GM12878 (cell line): ENCODE measurements at regions not wholly inside any gene's neighbourhood (a gene's known extent, or its start where the extent isn't known, plus 50 kb on each side); places are given as distances from the start of the nearest gene placed in this dataset.

ENCODE experiments used
- ATAC-seq: fragments of 200-7000 bp; cut with Tn5 transposase; 3 replicates; pipeline ENCODE4 v1.9.1; 2020; ENCODE audit warnings: mild to moderate bottlenecking, moderate library complexity
- BruUV-seq: library from RNA; stranded (reverse); fragments of 400-500 nt; replicated peaks from 2 replicates; lab custom pipeline; 2021; lab: Mats Ljungman, UMichigan
- CTCF ChIA-PET: fragments of 300-600 bp; sonication (Branson Sonifier 250); formaldehyde crosslinking; extraction: SDS; loops from one replicate; lab custom pipeline; 2021; ENCODE audit warnings: inconsistent platforms; lab: Yijun Ruan, JAX
- POLR2A ChIA-PET: fragments of 350-600 bp; formaldehyde crosslinking; extraction: SDS; loops from one replicate; lab custom pipeline; 2021; ENCODE audit warnings: inconsistent platforms; lab: Charles Lee
- RAD21 ChIA-PET: fragments of 300-600 bp; sonication (Branson Sonifier 250); formaldehyde crosslinking; loops from one replicate; lab custom pipeline; 2023; ENCODE audit warnings: antibody characterized with exemption; ENCODE audit not compliant: unreplicated experiment; lab: Charles Lee
- SMC1A ChIA-PET: fragments of 300-600 bp; sonication (Branson Sonifier 250); formaldehyde crosslinking; loops from one replicate; lab custom pipeline; 2023; ENCODE audit not compliant: unreplicated experiment, uncharacterized antibody; lab: Charles Lee
- DNase-seq: peaks from one replicate; pipeline ENCODE4 v3.0.0-alpha.2; 2011; ENCODE audit warnings: low read depth, low spot score
- FAIRE-seq: peaks from 3 replicates; lab custom pipeline; 2011; peaks lifted over from hg19 to GRCh38; lab: Jason Lieb, UNC
- H2AFZ ChIP-seq: 2 replicates; pipeline ENCODE4 v1.6.0; 2011; ENCODE audit warnings: low read depth, low read length, control low read depth; ENCODE audit not compliant: control insufficient read depth
- H3K27ac ChIP-seq: 2 replicates; pipeline ENCODE4 v1.5.1; 2011; ENCODE audit warnings: control low read depth; ENCODE audit not compliant: control insufficient read depth, insufficient read depth
- H3K27me3 ChIP-seq, 2 experiments: replicated peaks in 1 of 2; 2 replicates each; pipeline versions ENCODE4 v1.6.0 to v1.6.1; 2011; ENCODE audit warnings: low read length in 1 of 2; ENCODE audit not compliant: control insufficient read depth in 2 of 2, insufficient read depth in 2 of 2
- H3K36me3 ChIP-seq, 2 experiments: 2 replicates each; pipeline ENCODE4 v1.5.1; 2011; ENCODE audit warnings: low read length in 1 of 2; ENCODE audit not compliant: control insufficient read depth in 2 of 2, insufficient read depth in 2 of 2
- H3K4me1 ChIP-seq: 2 replicates; pipeline ENCODE4 v1.6.1; 2011; ENCODE audit warnings: mild to moderate bottlenecking, low read length, moderate library complexity, mixed read lengths; ENCODE audit not compliant: control insufficient read depth, insufficient read depth
- H3K4me2 ChIP-seq: 2 replicates; pipeline ENCODE4 v1.6.0; 2011; ENCODE audit warnings: control low read depth; ENCODE audit not compliant: control insufficient read depth, insufficient read depth
- H3K4me3 ChIP-seq: fragments of 200-600 bp; sonication (generic); 2 replicates; pipeline ENCODE4 v1.5.1; 2016
- H3K79me2 ChIP-seq: 2 replicates; pipeline ENCODE4 v1.6.0; 2011; ENCODE audit warnings: low read length; ENCODE audit not compliant: control insufficient read depth, insufficient read depth
- H3K9ac ChIP-seq: 2 replicates; pipeline ENCODE4 v1.8.0; 2011; ENCODE audit warnings: low read length, control low read depth, mixed read lengths; ENCODE audit not compliant: control insufficient read depth, insufficient read depth
- H3K9me3 ChIP-seq: replicated peaks from 3 replicates; pipeline ENCODE4 v1.5.1; 2011; ENCODE audit warnings: mild to moderate bottlenecking, low read length; ENCODE audit not compliant: control insufficient read depth, insufficient read depth
- H4K20me1 ChIP-seq: 2 replicates; pipeline ENCODE4 v1.6.0; 2011; ENCODE audit not compliant: control insufficient read depth, insufficient read depth
- CBFB ChIP-seq: IDR thresholded peaks from 2 replicates; pipeline ENCODE4 v1.6.1; 2016; ENCODE audit warnings: antibody characterized with exemption, low read depth
- FOXK2 ChIP-seq: fragments of 450-650 bp; IDR thresholded peaks from 2 replicates; pipeline ENCODE4 v1.6.1; 2017; ENCODE audit warnings: mild to moderate bottlenecking, moderate library complexity
- HCFC1 ChIP-seq: fragments of 150-350 bp; IDR thresholded peaks from 2 replicates; pipeline ENCODE4 v1.6.1; 2014; ENCODE audit warnings: low read length
- MYB ChIP-seq: fragments of 150-350 bp; IDR thresholded peaks from 2 replicates; pipeline ENCODE4 v1.6.1; 2014; ENCODE audit warnings: mild to moderate bottlenecking, low read depth, low read length, borderline replicate concordance
- NRF1 ChIP-seq: conservative IDR thresholded peaks from 2 replicates; pipeline ENCODE4 v1.6.1; 2011; ENCODE audit warnings: mild to moderate bottlenecking, low read depth, low read length, improper control_type of control experiment
- POU2F2 ChIP-seq: IDR thresholded peaks from 3 replicates; pipeline ENCODE4 v1.6.1; 2011; ENCODE audit warnings: low read depth, mild to moderate bottlenecking, low read length, borderline replicate concordance
- STAT3 ChIP-seq: IDR thresholded peaks from 2 replicates; pipeline ENCODE4 v1.6.1; 2011; ENCODE audit warnings: low read depth, low read length, improper control_type of control experiment
- WGBS: methylation state at CpG from one replicate; pipeline ENCODE4 v1.1.6; 2016; ENCODE audit warnings: low lambda C conversion rate; ENCODE audit not compliant: insufficient replicate concordance, insufficient coverage; ENCODE audit errors: missing lambda C conversion rate; 5-methylcytosine and 5-hydroxymethylcytosine counted together
- in situ Hi-C: fragments of 300-500 bp; cut with MboI; formaldehyde crosslinking; loops from 9 replicates; pipeline ENCODE4 v1.14.3; 2018; ENCODE audit warnings: mixed read lengths
- intact Hi-C: fragments of 100-400 bp; cut with micrococcal nuclease; formaldehyde crosslinking; loops from one replicate; pipeline ENCODE4 v1.14.2; 2022; ENCODE audit not compliant: unreplicated experiment
- TF ChIP-seq, protein P1 (sequence below): fragments of 450-650 bp; IDR thresholded peaks from 2 replicates; pipeline ENCODE4 v1.6.1; 2017; ENCODE audit warnings: low read depth, mild to moderate bottlenecking, moderate library complexity
- TF ChIP-seq, protein P2 (sequence below): fragments of 450-650 bp; formaldehyde crosslinking; IDR thresholded peaks from 2 replicates; pipeline ENCODE4 v1.4.0; 2022; ENCODE audit warnings: mild to moderate bottlenecking, moderate library complexity
- TF ChIP-seq, protein P3 (sequence below), 3 experiments: IDR thresholded peaks in 2 of 3; conservative IDR thresholded peaks in 1 of 3; 2 replicates each; pipeline ENCODE4 v1.5.1; 2011; ENCODE audit warnings: low read depth in 3 of 3, low read length in 3 of 3, mild to moderate bottlenecking in 3 of 3, control low read depth in 2 of 3, moderate library complexity in 2 of 3, inconsistent platforms in 1 of 3, mixed read lengths in 1 of 3; ENCODE audit not compliant: control insufficient read depth in 2 of 3, insufficient read depth in 1 of 3; ENCODE audit errors: extremely low read depth in 1 of 3

DNA sequence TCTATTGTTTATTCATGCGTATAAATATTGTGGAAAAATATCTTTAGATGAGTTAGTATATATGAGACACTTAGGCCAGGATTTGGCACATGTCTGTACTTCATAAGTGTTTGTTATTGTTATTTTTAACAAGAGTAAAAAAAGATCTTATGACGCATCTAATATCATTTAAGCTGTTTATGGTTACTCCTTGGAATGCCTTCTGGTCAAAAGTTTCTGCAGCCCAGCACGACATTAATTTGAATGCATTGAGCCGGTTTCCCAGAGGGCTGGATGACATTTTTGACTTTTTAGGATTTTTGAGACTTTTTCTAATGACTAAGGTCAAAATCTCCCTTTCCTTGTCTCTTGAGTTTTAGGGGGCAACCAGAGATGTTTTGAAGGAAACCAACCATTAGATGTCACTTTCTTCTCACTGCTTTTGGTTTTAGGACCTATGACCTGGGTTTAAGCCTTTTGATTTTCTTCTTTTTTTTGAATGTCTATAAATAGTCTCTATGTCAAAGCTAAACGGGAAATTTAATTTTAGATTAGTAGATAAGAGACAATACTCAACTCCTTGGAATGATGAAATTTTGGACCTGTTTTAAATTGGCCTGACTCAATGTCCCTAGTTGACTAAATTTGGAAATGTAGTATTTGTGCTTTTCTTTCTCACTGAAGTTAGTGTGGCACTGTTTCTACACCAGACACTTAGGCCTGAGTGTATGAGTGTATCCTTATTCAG, 215.5 kb downstream of the AEBP2 start:
- no peaks in the 10 kb centered on the region for H3K36me3 ChIP-seq
- H4K20me1 ChIP-seq, result no peaks in the 10 kb centered on the region
- no peak overlapping the region for H3K4me3 ChIP-seq
- BruUV-seq, result no TSS peak
- ChIA-PET POLR2A (no interaction called here), CTCF (no interaction called here), SMC1A (no interaction called here), RAD21 (no interaction called here)
- ATAC-seq (no peak), FAIRE-seq (no peak), DNase-seq (no peak)
- H3K4me2 ChIP-seq, result no peak overlapping the region
- no peaks in the 10 kb centered on the region for H3K79me2 ChIP-seq
- H3K9ac ChIP-seq, result no peak overlapping the region
- intact Hi-C loops (no loop called here), in situ Hi-C loops (no loop called here)
- H3K9me3 ChIP-seq, result no peaks in the 10 kb centered on the region
- H2AFZ ChIP-seq, result no peak overlapping the region
- H3K27me3 ChIP-seq, result no peaks in the 10 kb centered on the region
- 41% methylated on average over 5 of the region's 5 CpGs for WGBS
- no peaks in the 10 kb centered on the region for H3K4me1 ChIP-seq
- no peak for TF ChIP-seq CBFB
- no peak for TF ChIP-seq HCFC1
- no peak for TF ChIP-seq POU2F2
- TF ChIP-seq MYB, result no peak
- no peak for TF ChIP-seq STAT3
- TF ChIP-seq, protein P1, sequence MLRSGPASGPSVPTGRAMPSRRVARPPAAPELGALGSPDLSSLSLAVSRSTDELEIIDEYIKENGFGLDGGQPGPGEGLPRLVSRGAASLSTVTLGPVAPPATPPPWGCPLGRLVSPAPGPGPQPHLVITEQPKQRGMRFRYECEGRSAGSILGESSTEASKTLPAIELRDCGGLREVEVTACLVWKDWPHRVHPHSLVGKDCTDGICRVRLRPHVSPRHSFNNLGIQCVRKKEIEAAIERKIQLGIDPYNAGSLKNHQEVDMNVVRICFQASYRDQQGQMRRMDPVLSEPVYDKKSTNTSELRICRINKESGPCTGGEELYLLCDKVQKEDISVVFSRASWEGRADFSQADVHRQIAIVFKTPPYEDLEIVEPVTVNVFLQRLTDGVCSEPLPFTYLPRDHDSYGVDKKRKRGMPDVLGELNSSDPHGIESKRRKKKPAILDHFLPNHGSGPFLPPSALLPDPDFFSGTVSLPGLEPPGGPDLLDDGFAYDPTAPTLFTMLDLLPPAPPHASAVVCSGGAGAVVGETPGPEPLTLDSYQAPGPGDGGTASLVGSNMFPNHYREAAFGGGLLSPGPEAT, result no peak
- TF ChIP-seq, protein P2, sequence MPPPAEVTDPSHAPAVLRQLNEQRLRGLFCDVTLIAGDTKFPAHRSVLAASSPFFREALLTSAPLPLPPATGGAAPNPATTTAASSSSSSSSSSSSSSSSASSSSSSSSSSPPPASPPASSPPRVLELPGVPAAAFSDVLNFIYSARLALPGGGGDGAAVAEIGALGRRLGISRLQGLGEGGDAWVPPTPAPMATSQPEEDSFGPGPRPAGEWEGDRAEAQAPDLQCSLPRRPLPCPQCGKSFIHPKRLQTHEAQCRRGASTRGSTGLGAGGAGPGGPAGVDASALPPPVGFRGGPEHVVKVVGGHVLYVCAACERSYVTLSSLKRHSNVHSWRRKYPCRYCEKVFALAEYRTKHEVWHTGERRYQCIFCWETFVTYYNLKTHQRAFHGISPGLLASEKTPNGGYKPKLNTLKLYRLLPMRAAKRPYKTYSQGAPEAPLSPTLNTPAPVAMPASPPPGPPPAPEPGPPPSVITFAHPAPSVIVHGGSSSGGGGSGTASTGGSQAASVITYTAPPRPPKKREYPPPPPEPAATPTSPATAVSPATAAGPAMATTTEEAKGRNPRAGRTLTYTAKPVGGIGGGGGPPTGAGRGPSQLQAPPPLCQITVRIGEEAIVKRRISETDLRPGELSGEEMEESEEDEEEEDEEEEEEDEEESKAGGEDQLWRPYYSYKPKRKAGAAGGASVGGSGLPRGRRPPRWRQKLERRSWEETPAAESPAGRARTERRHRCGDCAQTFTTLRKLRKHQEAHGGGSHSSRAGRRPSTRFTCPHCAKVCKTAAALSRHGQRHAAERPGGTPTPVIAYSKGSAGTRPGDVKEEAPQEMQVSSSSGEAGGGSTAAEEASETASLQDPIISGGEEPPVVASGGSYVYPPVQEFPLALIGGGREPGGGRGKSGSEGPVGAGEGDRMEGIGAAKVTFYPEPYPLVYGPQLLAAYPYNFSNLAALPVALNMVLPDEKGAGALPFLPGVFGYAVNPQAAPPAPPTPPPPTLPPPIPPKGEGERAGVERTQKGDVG, result no peak
- TF ChIP-seq FOXK2, result no peak
- TF ChIP-seq, protein P3, sequence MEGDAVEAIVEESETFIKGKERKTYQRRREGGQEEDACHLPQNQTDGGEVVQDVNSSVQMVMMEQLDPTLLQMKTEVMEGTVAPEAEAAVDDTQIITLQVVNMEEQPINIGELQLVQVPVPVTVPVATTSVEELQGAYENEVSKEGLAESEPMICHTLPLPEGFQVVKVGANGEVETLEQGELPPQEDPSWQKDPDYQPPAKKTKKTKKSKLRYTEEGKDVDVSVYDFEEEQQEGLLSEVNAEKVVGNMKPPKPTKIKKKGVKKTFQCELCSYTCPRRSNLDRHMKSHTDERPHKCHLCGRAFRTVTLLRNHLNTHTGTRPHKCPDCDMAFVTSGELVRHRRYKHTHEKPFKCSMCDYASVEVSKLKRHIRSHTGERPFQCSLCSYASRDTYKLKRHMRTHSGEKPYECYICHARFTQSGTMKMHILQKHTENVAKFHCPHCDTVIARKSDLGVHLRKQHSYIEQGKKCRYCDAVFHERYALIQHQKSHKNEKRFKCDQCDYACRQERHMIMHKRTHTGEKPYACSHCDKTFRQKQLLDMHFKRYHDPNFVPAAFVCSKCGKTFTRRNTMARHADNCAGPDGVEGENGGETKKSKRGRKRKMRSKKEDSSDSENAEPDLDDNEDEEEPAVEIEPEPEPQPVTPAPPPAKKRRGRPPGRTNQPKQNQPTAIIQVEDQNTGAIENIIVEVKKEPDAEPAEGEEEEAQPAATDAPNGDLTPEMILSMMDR (IDR thresholded peaks at IDR 0.05 in 2 of 3, conservative IDR thresholded peaks at IDR 0.05 in 1 of 3; ENCODE audit: control insufficient read depth in 2 of 3, extremely low read depth in 1 of 3, insufficient read depth in 1 of 3, low read depth in 3 of 3, low read length in 3 of 3), result no peak
- no peak for TF ChIP-seq NRF1
- no peak overlapping the region for H3K27ac ChIP-seq
